ENCODE measurements at regions not wholly inside any gene's neighbourhood (a gene's known extent, or its start where the extent isn't known, plus 50 kb on each side); places are given as distances from the start of the nearest gene placed in this dataset.
"Not testable (repeated sequence)": the region's sequence is repeated elsewhere in the genome, so short reads cannot be mapped to it uniquely, and the experiment has no call there.

GRCh38 chr6:115798229-115798628 lies 262.5 kb downstream of the FRK start:
- no peak for DNase-seq

- no peak for DNase-seq
Measured at GRCh38 chr6:115796829-115797228, 263.9 kb downstream of the FRK start.

GRCh38 chr6:115796061-115796460 lies 264.6 kb downstream of the FRK start:
- no peak for DNase-seq

- DNase-seq: no peak
Measured at GRCh38 chr6:115783402-115784061, 277.2 kb downstream of the FRK start.

DNA sequence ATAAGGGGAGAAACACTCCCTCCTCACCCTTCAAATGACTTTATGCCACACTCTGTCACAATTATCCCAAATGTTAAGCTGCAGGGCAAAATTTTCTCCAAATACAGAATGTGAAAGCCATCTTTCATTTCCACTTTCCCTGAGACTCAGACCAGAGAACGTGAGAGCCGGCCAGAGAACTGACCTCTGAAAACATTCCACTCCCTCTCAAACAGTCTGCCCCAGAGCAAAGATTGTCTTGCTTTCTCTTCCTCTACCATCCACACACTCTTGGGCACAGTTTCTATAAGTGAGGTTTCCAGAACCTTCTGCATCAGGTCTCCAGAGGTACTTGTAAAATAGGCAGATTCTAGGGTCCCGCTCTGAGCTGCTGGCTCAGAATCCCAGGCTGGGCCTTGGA lies 278.1 kb downstream of the FRK start:
- no peak for DNase-seq

- no peak for DNase-seq
Measured at GRCh38 chr6:115773741-115774140, 286.9 kb downstream of the FRK start.

- DNase-seq: no peak
Measured at GRCh38 chr6:115770851-115771250, 289.8 kb downstream of the FRK start.

GRCh38 chr6:115768500-115768899 lies 292.2 kb downstream of the FRK start:
- no peak for DNase-seq

DNA sequence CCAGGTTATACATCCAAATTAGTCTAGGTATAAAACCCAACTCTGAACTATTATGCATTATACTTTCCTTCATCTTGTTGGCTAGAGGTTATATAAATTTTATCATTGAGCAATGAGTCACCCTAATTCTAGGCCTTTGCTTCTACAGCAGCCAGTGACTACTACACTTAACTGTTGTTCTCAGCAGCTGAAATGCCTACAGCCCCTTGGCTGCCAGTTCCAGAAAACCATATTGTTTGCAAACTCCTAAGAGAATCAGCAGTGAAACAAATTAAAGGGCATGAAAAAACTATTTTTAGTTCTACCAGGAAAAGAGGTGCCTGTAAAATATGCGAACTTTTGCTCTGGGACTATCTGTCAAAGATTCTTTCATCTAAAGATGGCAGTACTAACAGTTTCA lies 292.8 kb downstream of the FRK start:
- no peak for DNase-seq

GRCh38 chr6:115766745-115767462 lies 293.8 kb downstream of the FRK start:
- DNase-seq: no peak

GRCh38 chr6:115765966-115766365 lies 294.7 kb downstream of the FRK start:
- DNase-seq: no peak

GRCh38 chr6:115759051-115759450 lies 301.6 kb downstream of the FRK start:
- no peak for DNase-seq

- no peak for DNase-seq
Measured at GRCh38 chr6:115753446-115753845, 307.2 kb downstream of the FRK start.

GRCh38 chr6:115750946-115751345 lies 309.7 kb downstream of the FRK start:
- peak; percentile 7 for DNase-seq

GRCh38 chr6:115750292-115750691 lies 310.4 kb downstream of the FRK start:
- no peak for DNase-seq

- no peak for DNase-seq
Measured at GRCh38 chr6:115747719-115748118, 313.0 kb downstream of the FRK start.

GRCh38 chr6:115746583-115746982 lies 314.1 kb downstream of the FRK start:
- not testable (repeated sequence) for DNase-seq

DNA sequence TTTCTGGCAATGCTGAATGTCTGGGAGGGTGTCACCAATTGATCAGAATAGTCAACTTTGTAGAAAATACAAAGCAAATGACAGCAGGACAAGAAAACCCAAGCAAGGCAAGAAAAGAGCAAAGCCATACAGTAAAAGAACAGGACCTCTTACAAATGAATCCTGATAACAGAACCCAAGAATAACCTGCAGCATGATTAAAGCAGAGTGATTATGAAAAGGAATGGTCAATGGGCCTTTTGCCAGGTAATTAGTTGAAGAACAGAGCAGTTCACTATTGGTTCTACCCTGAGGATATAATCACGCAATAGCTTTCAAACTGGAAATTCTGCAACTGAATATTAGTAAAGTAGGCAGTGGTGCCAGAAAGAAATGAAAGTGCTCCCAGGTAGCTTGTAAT lies 319.8 kb downstream of the FRK start:
- DNase-seq: no peak

GRCh38 chr6:115735610-115736009 lies 325.1 kb downstream of the FRK start:
- DNase-seq: no peak

DNA sequence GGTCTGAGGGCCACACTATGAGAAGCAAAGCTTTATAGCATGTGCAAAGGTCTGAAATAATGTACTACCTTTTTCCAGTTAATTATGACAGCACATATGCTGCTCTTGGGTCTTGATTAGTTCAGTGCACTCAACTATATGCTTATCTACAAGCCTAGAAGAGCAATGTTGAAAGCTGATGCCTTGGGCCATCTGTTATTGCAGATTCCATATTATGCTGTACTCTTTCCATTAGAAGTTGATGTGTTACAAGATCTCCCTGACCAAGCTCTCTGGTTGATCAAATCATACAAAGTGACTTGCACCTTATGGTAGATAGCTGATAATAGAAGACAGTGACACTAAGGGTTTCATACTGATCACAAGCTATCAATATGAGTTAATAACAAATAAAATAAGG lies 327.3 kb downstream of the FRK start:
- DNase-seq: no peak

GRCh38 chr6:115729036-115729435 lies 331.7 kb downstream of the FRK start:
- no peak for DNase-seq

- no peak for DNase-seq
Measured at GRCh38 chr6:115728171-115728570, 332.5 kb downstream of the FRK start.

- DNase-seq: no peak
Measured at GRCh38 chr6:115721564-115721963, 339.1 kb downstream of the FRK start.

DNA sequence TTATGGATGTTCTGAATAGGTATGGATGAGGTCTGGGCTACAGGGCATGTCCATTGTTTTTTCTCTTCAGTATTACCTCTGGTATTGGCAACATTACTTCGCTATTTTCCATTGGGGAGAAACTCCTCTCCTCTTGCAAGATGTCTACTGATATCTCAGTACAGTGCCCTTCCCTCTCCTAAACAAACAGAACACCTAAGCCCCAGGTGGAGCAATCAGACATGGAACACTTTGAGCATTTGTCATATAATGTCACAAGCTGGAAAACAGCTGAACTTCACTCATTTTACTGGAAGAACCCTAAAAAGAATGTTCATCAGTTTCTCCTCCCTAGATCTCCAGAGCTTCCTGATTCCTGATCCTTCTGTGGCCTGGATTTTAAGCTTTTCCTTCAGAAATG lies 339.8 kb downstream of the FRK start:
- DNase-seq: no peak

DNA sequence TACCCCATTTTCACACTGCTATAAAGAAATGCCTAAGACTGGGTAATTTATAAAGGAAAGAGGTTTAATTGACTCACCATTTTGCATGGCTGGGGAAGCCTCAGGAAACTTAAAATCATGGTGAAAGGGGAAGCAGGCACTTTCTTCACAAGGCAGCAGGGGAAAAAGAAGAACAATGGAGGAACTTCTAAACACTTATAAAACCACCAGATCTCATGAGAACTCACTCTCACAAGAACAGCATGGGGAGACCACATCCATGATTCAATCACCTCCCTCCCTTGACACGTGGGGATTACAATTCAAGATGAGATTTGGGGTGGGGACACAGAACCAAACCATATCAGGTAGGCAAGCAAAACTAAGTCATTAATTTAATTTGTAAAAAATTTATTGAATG lies 343.2 kb downstream of the FRK start:
- no peak for DNase-seq
